Right lobe of liver (tissue), 4 donors: ENCODE measurements at regions not wholly inside any gene's neighbourhood (a gene's known extent, or its start where the extent isn't known, plus 50 kb on each side); places are given as distances from the start of the nearest gene placed in this dataset.

Experiments
- CTCF ChIP-seq, 4 donors: fragments of 200-600 bp in 3 of 4; fragments of 450-650 bp in 1 of 4; IDR thresholded peaks; one replicate each; pipeline versions ENCODE4 v1.5.1 to v1.8.0; 2016 to 2022; ENCODE audit warnings: antibody characterized with exemption in 4 of 4, mild to moderate bottlenecking in 2 of 4
- POLR2A ChIP-seq: fragments of 450-650 bp; IDR thresholded peaks from one replicate; pipeline ENCODE4 v1.6.1; 2017; ENCODE audit warnings: antibody characterized with exemption, mild to moderate bottlenecking
- donor health status: DM: no; HTN: no; CAD: no.
- donor health status: DM: no; HTN: no; CAD: no.
- donor health status: DM: no; HTN: yes; CAD: no.

GRCh38 chr9:14962193-14962882, 52.1 kb upstream of the FREM1 start:
- TF ChIP-seq CTCF (IDR thresholded peaks at IDR 0.05) (no peak), POLR2A (no peak)
